Right kidney (tissue), 1 donor: ENCODE measurements at regions not wholly inside any gene's neighbourhood (a gene's known extent, or its start where the extent isn't known, plus 50 kb on each side); places are given as distances from the start of the nearest gene placed in this dataset.
"Not testable (repeated sequence)": the region's sequence is repeated elsewhere in the genome, so short reads cannot be mapped to it uniquely, and the experiment has no call there.

Source experiments
- DNase-seq: peaks from one replicate; pipeline ENCODE4 v3.0.0-alpha.2; 2016

- no peak for DNase-seq
Measured at GRCh38 chr18:10120622-10121021, 206.8 kb downstream of the VAPA start.

- DNase-seq: no peak
Measured at GRCh38 chr18:10121028-10121427, 207.2 kb downstream of the VAPA start.

GRCh38 chr18:10121786-10122515 is 208.1 kb downstream of the VAPA start:
- DNase-seq: no peak

GRCh38 chr18:10122988-10123950 is 209.5 kb downstream of the VAPA start:
- DNase-seq: no peak

GRCh38 chr18:10124071-10124470 is 210.3 kb downstream of the VAPA start:
- DNase-seq: no peak

- no peak for DNase-seq
Measured at GRCh38 chr18:10124557-10124956, 210.7 kb downstream of the VAPA start.

- no peak for DNase-seq
Measured at GRCh38 chr18:10124967-10125366, 211.2 kb downstream of the VAPA start.

GRCh38 chr18:10127729-10128128 is 213.9 kb downstream of the VAPA start:
- DNase-seq: no peak

GRCh38 chr18:10128921-10129501 is 215.2 kb downstream of the VAPA start:
- DNase-seq: no peak

GRCh38 chr18:10130606-10131005 is 216.8 kb downstream of the VAPA start:
- DNase-seq: no peak

- DNase-seq: no peak
Measured at GRCh38 chr18:10131081-10131459, 217.3 kb downstream of the VAPA start.

- peak; percentile 84 for DNase-seq
Measured at GRCh38 chr18:10131460-10132395, 217.9 kb downstream of the VAPA start.

GRCh38 chr18:10133516-10133915 is 219.7 kb downstream of the VAPA start:
- DNase-seq: no peak

GRCh38 chr18:10134204-10134603 is 220.4 kb downstream of the VAPA start:
- no peak for DNase-seq

GRCh38 chr18:10134749-10135148 is 220.9 kb downstream of the VAPA start:
- not testable (repeated sequence) for DNase-seq

- DNase-seq: no peak
Measured at GRCh38 chr18:10135302-10135926, 221.6 kb downstream of the VAPA start.

- DNase-seq: no peak
Measured at GRCh38 chr18:10138719-10139118, 224.9 kb downstream of the VAPA start.

- DNase-seq: no peak
Measured at GRCh38 chr18:10139783-10140410, 226.1 kb downstream of the VAPA start.

GRCh38 chr18:10140461-10141282 is 226.9 kb downstream of the VAPA start:
- DNase-seq: no peak

- DNase-seq: no peak
Measured at GRCh38 chr18:10141559-10141958, 227.7 kb downstream of the VAPA start.
